HTR-8/SVneo (cell line): ENCODE measurements at regions not wholly inside any gene's neighbourhood (a gene's known extent, or its start where the extent isn't known, plus 50 kb on each side); places are given as distances from the start of the nearest gene placed in this dataset.
"Not testable (repeated sequence)": the region's sequence is repeated elsewhere in the genome, so short reads cannot be mapped to it uniquely, and the experiment has no call there.

Source experiments
- DNase-seq: peaks from one replicate; pipeline ENCODE4 v3.0.0; 2011; ENCODE audit warnings: low spot score, mixed read lengths; ENCODE audit not compliant: insufficient read length
- FAIRE-seq: peaks from 2 replicates; lab custom pipeline; 2011; peaks lifted over from hg19 to GRCh38; lab: Jason Lieb, UNC

GRCh38 chr5:168128111-168128510 lies 163.3 kb upstream of the WWC1 start:
- no peak for FAIRE-seq

GRCh38 chr5:168128557-168128956 lies 162.9 kb upstream of the WWC1 start:
- FAIRE-seq (no peak), DNase-seq (no peak)

More at GRCh38 chr5:168128111-168128510, 163.3 kb upstream of the WWC1 start:
- no peak for DNase-seq

DNA sequence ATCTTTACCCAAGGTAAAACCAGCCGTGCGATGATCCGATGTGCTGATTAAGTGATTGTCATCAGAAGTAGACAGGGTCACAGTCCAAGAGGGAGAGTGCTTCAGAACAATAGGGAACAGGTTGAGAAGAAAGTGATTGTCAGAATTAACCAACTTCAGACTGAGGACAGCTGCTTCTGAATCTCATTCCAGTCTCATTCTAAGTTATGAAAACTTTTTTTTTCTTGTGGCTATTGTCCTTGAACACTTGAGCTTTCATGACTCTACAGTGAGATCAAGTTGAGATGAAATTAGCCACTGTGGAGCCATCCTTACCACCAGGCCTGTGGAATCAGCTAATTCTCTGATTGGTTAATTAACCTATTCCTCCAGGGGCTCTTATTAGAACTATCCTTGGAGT lies 159.9 kb upstream of the WWC1 start:
- FAIRE-seq = no peak
- DNase-seq = no peak

GRCh38 chr5:168132241-168132641 lies 159.2 kb upstream of the WWC1 start:
- FAIRE-seq (peak; percentile 46), DNase-seq (peak; percentile 51)

- no peak for FAIRE-seq
Observed at GRCh38 chr5:168135897-168136296, 155.5 kb upstream of the WWC1 start.

GRCh38 chr5:168136340-168136739 lies 155.1 kb upstream of the WWC1 start:
- FAIRE-seq (no peak), DNase-seq (no peak)

More at GRCh38 chr5:168135897-168136296, 155.5 kb upstream of the WWC1 start:
- DNase-seq = no peak

DNA sequence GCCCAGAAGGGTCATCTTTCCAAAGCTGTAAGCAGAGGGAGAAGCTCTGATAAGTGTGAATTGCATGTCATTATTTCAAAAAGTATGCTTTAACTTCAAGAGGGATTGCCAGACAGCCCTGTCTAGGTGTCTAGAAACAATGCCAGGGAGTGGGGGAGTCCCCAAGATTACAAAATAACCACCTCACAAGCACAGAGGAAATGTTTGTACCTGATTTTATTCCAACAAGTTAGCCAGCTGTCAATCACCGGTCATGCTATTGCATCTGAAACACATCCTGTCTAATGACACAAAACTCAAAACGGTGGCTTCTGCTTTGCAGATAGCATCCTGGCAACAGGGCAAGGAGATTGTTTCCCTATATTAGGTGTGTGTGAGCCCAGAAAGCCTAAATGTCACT lies 154.2 kb upstream of the WWC1 start:
- DNase-seq (no peak), FAIRE-seq (no peak)

- no peak for FAIRE-seq
Observed at GRCh38 chr5:168140241-168140640, 151.2 kb upstream of the WWC1 start.

GRCh38 chr5:168142402-168142801 lies 149.0 kb upstream of the WWC1 start:
- DNase-seq (no peak), FAIRE-seq (no peak)

More at GRCh38 chr5:168140241-168140640, 151.2 kb upstream of the WWC1 start:
- no peak for DNase-seq

DNA sequence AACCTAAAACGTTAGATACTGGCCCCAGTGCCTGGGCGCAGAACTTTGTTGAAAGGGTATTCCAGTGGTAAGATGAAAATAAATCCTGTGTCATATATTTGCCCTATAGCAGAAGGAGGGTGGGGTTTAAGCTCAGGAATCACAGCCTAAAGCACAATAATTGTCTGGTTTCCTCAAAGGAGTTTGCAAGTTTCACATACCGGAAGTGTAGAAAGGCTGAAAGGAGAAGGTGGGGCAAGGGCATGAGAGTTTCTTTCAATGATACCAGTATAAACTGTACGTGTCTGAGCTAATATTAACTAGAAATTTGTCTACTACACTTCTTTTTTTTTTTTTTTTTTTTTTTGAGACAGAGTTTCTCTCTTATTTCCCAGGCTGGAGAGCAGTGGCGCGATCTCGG lies 147.9 kb upstream of the WWC1 start:
- not testable (repeated sequence) for FAIRE-seq, DNase-seq

DNA sequence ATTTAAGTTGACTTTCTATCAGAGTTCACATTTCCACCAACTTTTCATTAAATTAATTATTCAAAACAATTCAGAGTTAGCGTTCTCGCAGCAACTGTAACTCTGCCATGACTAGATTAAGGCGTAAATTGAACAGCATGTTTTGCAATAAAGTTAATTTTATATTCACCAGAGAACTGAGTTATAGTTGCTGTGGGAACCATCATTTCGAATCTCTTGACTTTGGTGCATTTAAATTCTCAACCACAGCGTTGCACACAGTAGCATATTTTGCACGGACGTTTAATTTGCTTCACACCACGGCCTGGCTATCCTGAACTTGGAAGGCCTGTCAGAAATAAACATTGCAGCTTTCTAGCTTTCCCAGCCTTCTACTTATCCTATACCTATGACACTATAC lies 144.3 kb upstream of the WWC1 start:
- no peak for DNase-seq
- no peak for FAIRE-seq

GRCh38 chr5:168147568-168148360 lies 143.7 kb upstream of the WWC1 start:
- FAIRE-seq (no peak), DNase-seq (no peak)

DNA sequence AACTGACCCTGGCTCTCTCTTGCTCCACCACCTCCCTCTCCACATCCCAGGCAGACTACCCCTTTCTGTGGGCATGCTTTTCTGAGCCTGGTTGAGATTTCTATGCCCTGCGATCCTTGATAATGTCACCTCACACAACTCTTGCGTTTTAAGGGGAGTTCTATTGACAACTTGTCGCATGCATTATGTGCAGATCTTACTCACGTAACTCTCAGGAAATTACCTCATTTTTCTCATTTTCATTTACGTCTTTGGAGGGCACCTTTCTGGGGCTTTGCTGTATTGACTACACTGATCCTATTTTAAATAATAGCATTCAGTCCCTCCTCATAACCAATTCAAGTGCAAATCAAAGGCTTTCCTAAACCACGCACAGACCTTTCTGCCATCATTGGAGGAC lies 140.4 kb upstream of the WWC1 start:
- no peak for FAIRE-seq
- no peak for DNase-seq

- DNase-seq (no peak), FAIRE-seq (no peak)
Observed at GRCh38 chr5:168152660-168153059, 138.8 kb upstream of the WWC1 start.

DNA sequence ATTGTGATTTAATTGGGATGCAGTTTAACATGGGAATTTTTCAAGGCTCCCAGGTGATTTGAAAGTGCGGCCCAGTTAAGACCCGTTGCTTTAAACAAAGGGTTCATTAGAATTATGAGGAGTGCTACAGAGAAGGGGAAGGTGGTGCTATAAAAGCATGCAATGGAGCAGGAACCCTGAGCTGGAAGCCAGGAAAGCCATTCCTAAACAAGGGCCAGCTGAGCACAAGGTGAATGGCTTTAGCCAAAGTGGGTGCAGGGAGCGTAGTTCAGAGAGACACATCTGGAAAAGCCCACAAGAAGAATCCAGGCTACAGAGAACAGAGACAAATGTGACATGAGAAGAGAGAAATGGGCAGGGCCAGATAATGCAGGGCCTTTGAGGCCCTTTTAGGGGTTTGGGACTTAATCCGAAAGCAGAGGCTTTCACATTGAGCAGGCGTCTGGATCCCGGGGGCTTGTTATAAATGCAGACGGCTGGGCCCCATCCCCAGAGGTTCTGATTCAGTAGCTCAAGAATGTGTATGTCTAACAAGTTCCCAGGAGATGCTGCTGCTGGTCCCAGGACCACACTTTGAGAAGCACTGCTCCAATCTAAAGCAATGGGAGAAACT lies 138.1 kb upstream of the WWC1 start:
- no peak for DNase-seq
- no peak for FAIRE-seq

DNA sequence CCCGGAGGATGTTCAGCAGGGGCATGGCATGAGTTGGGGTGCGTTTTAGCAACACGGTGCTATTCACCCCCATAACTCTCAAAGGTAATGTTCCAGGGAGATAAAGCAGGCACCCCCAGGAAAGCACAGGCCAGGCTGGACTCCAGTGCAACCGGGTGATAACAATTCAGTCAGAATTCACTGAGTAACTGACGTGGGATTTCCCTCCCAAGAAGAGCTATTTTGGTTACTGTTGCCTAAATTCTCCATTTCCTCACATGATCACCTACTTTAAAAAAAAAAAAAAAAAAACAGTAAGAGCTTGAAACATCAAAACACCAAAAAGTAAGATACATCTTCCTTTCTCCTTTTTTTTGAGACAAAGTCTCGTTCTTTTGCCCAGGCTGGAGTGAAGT lies 137.6 kb upstream of the WWC1 start:
- FAIRE-seq = no peak
- no peak for DNase-seq

DNA sequence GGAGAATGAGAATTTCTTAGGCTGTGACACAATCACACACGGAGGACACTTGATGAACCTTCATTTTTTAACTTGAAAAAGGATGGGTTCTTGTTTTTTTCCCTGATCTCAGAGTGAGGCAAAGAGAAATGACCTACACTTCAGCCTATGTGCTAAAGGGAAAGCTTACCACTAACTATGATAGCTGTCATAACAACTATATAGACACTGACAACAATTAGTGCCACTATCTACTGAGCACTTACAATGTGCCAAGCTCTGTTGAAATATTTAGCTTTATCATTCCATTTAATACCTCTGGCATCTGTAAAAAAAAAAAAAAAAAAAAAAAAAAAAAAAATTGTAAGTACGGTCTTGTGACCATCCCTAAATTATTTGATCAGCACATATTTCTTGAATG lies 135.9 kb upstream of the WWC1 start:
- FAIRE-seq (no peak), DNase-seq (no peak)

DNA sequence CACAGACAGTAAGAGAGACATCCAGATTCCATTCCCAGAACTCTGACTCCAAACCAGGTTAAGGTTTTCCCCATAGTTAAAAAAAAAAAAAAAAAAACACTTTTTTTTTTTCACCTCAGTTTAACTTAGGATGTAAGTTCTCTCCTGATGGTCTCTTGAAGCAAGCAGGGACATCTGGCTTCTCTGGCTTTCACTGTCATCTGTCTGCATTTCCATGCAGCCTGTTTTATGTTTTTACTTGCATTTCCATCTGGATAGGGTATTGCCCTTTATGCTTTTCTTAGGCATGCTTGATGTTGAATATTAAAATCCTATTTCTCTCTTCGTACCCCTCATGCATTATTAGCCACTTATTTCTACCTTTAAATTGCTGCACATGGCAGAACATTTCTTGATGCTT lies 135.3 kb upstream of the WWC1 start:
- no peak for DNase-seq
- FAIRE-seq = no peak

DNA sequence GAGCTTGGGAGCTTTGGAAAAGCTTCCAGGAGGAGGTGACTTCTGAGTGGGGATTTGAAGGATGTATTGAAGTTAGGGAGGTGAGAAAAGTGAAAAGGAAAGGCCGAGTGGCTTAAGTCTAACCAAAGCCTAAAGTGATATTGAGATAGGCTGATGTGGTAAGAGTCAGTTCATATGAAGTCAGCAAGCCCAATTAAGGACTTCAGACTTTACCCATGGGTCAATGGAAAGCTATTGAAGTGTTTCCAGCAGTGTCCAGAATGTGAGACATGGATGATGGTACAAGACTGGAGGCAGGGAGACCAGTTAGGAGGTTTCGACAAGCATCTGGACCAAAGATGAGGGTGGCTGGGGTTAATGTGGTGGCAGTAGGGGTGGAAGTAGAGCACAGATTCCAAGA lies 134.3 kb upstream of the WWC1 start:
- FAIRE-seq (no peak), DNase-seq (no peak)

GRCh38 chr5:168159425-168159824 lies 132.0 kb upstream of the WWC1 start:
- FAIRE-seq (no peak), DNase-seq (no peak)

- no peak for DNase-seq
- no peak for FAIRE-seq
Observed at GRCh38 chr5:168162464-168162863, 129.0 kb upstream of the WWC1 start.

DNA sequence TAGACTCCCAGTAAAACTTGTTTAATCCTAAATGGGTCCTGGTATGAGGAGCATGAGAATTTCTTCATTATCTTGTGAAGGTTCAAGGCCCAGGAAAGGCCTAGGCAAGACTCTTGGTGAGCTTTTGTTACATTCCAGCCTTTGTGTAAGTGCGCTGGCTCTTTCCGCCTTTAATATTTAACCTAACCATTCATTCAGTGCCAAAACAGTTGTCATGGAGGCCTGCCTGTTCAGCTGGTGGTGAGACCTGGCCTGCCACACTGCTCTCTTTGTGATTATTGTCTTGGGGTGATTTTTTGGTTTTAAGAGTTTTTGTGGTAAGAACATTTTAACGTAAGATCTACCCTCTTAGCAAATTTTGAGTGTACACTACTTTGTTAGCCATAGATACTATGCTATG lies 127.5 kb upstream of the WWC1 start:
- no peak for DNase-seq
- FAIRE-seq = no peak
